SHP77 (cell line): ENCODE measurements at regions not wholly inside any gene's neighbourhood (a gene's known extent, or its start where the extent isn't known, plus 50 kb on each side); places are given as distances from the start of the nearest gene placed in this dataset.

Experiments
- DNase-seq, 2 experiments: peaks; one replicate each; lab custom pipeline; 2025; lab: John Stamatoyannopoulos, UW

- no peak for DNase-seq
Measured at GRCh38 chr3:161555320-161555719, 58.7 kb downstream of the OTOL1 start.

- DNase-seq, result no peak
Measured at GRCh38 chr3:161556533-161556932, 59.9 kb downstream of the OTOL1 start.

DNA sequence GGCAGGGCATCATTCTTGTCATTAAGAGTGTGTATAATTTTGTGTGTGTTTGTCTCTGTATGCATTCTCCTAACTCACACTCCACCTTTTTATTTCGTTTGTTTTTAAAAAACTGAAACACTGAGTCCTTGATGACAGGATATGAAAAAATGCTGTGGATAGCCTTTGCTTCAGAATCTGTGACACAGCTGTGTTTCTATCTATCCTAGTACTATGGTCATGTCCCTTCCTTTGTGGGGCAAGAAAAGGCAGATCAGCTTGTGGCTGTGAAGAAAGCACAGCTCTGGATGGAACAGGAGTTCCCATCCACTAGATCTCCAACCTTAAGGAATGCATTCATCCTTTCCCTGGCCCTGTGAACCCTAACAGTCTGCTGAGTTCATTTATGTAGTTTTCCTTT, 60.3 kb downstream of the OTOL1 start:
- no peak for DNase-seq

GRCh38 chr3:161557445-161558150, 61.0 kb downstream of the OTOL1 start:
- DNase-seq, result no peak

DNA sequence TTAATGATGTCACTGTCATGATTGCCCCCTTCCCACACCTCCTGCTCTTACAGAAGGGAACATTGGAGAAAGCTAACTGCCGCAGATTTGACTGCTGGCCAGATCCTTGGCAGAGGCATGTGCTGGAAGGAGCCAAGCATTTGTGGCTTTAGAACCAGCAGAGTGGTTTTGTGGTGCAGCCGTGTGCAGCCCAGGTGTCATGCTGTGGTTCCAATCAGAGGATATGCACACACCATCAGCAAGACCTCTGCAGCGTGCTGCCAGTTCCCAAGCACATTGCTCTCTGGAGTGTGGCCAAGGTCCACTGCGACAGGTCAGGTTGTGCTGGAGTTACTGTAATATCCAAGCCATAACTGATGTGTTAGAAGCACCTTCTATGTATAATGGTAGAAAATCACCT, 61.6 kb downstream of the OTOL1 start:
- DNase-seq, result peak; percentile 12 to 17

- DNase-seq, result peak; percentile 44 to 62
Measured at GRCh38 chr3:161559177-161559998, 62.8 kb downstream of the OTOL1 start.

DNA sequence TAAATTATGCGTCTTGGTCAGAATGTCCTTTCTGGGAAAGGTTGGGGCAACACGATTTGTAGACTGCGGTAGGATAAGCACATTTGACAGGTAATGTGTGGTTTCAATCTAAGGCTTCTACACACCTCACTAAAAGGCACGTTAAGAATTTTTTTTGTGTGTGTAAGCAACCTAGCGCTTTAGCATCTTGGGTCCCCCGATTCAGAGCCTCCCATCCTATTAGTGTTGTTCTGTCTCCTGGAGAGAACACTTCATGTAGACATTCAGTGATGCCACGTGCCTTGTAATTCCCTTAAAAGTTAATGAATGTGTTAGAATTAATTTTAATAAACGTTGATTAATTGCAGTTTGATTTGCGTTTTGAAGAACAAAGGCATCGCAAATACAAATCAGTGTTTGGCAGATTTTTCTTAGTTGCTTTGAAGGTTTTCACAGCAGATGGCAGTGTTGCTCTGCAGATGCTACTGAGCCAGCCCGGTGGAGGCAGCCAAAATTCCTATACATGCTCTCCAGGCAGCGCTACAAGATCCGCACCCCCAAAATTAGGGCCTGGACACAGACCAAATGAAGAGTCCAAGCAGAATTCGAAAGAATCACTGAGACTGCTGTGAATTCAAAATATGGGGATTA, 63.5 kb downstream of the OTOL1 start:
- peak; percentile 25 to 42 for DNase-seq

DNA sequence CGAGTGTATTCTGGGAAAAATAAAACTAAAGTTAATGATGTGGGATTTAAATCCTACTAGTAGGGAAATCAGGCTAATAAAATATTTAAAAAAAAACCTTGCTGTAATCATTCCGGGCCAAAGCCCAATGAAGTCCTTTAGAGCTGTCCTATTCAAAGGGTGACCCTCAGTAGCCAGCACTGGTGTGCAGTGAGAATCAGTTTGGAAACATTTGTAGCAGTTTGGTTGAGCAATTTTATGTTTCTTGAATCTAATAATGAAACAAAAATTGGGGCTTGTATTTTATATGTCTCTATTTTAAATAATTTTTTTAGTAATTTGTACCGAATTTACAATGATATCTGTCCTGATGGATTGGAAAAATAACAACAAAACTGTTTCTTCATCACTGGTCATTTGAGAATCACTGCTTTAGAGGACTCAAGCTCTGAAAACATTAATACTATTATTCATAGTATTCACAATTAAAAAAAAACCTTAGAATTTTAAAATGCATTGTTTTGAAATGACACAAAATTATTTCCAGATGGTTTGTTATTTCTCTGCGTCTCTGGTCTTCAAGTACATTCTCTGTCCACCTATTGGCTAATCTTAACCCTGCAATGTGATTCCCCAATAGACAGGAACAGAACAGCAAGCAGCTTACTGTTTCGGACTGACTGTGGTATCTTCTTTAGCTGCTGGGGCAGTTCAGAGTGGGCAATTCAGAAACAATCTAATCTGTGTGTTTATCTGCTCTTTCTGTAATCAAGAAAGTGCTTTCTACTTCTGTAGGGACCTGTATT, 71.2 kb downstream of the OTOL1 start:
- DNase-seq, result no peak

GRCh38 chr3:161568671-161569070, 72.1 kb downstream of the OTOL1 start:
- DNase-seq, result no peak

GRCh38 chr3:161571951-161572350, 75.3 kb downstream of the OTOL1 start:
- no peak for DNase-seq

DNA sequence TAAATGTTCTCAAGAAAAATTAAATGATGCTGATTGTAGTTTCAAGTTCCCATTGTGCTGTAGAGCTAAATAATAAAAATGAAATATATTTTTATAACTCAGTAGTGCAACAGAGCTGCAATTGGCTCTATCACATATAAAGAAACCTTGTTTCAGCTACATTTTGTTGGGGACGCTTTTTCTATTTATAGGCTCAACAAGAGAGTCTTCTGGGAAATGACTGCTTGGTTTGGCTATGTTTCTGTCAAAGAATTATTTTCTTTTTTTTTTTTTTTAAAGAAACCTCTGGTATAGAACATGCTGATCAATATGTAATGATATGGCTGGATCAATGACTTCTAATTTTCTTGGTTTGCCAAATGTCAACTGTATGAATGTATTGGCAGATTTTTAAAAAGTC, 76.5 kb downstream of the OTOL1 start:
- no peak for DNase-seq

- no peak for DNase-seq
Measured at GRCh38 chr3:161575901-161576300, 79.3 kb downstream of the OTOL1 start.

GRCh38 chr3:161576311-161576710, 79.7 kb downstream of the OTOL1 start:
- DNase-seq, result no peak

GRCh38 chr3:161576714-161577510, 80.3 kb downstream of the OTOL1 start:
- DNase-seq, result peak; percentile 59 to 80

GRCh38 chr3:161577662-161578061, 81.1 kb downstream of the OTOL1 start:
- no peak for DNase-seq

DNA sequence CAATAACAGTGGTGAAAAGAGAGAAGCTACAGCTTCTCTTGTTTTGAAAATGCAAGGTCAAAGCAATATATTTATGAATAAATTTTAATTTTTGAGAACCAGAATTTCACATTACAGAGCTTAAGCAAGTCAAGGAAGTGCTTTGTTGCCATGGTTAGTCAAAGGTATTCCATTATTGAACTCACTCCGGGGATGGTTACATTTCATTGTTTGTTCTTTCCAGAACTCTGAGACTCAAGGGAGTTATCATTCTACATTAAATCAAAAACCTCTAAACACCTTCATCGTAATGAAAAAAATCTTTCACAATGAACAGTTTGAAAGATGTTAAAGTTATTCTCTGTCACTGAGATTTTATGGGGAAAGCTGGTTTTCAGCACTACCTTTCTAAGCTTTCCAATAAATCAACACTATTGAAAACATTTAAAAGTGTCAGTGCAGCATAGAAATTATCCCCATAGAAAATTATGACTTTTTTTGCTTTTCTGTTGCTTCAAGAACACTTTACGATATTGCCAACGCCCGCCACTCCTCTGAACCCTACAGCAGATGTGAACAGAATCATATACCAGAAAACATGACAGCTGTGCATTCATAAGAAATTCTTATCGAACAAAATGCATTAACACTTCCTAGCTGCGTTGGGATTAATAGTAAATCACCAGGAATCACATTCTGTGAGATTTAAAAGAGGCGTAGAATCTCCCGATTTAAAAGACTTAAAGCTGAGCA, 83.0 kb downstream of the OTOL1 start:
- no peak for DNase-seq

DNA sequence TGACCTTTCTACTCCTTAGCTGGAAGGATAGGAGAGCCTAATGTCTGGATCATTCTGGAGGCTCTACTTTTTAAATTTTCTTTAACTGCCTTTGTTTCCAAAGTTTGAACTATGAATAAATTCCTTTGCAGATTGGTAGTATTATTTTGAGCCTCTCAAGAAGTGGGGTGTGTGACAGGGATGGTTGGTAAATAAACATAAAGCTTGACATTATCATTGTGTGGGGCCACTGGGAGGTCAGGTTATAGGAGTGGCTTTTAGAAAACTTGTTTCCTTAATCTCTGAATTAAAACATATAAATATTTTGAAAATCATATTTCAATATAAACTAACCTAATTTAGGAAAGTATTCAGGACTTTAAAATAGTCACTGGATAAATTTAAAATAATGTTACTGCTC, 89.3 kb downstream of the OTOL1 start:
- DNase-seq, result no peak

- DNase-seq, result no peak
Measured at GRCh38 chr3:161586556-161587235, 90.1 kb downstream of the OTOL1 start.

- no peak for DNase-seq
Measured at GRCh38 chr3:161598639-161599038, 102.0 kb downstream of the OTOL1 start.

DNA sequence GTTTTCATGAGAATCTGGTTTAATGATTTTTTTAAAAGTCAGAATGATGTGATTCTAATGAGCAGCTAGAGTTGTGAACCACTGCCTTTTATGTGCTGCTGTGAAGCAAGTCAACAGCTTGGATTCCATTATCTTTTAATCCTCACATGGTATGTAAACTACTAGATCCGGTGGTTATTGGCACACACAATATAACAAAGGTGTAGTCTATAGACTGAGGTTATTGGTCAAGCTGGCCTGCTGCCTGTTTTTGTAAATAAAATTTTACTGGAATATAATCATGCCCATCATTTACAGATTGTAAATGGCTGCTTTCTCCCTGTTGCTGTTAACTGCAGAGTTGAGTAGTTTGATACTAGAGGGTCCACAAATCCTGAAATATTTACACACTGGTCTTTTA, 103.1 kb downstream of the OTOL1 start:
- peak in 1 of 2 experiments; percentile 2 for DNase-seq
